Trophoblast cell (in vitro differentiated cells and primary cell): ENCODE measurements at regions not wholly inside any gene's neighbourhood (a gene's known extent, or its start where the extent isn't known, plus 50 kb on each side); places are given as distances from the start of the nearest gene placed in this dataset.

Experiments
- DNase-seq, 2 donors: peaks; one replicate each; pipeline ENCODE4 v3.0.0-alpha.2; 2016
- H2AFZ ChIP-seq: 2 replicates; pipeline ENCODE4 v1.6.1; 2013; ENCODE audit warnings: low read length, moderate library complexity, mild to moderate bottlenecking; ENCODE audit not compliant: insufficient read depth, poor library complexity
- H2AK5ac ChIP-seq: 2 replicates; pipeline ENCODE4 v1.6.1; 2013; ENCODE audit warnings: mild to moderate bottlenecking, low read length
- H2BK120ac ChIP-seq: 2 replicates; pipeline ENCODE4 v1.6.1; 2013; ENCODE audit warnings: low read length, mild to moderate bottlenecking, moderate library complexity; ENCODE audit not compliant: insufficient read depth, poor library complexity
- H2BK12ac ChIP-seq: 2 replicates; pipeline ENCODE4 v1.6.1; 2013; ENCODE audit warnings: mild to moderate bottlenecking, low read length, moderate library complexity
- H2BK5ac ChIP-seq: 2 replicates; pipeline ENCODE4 v1.6.1; 2013; ENCODE audit warnings: low read length, low read depth, moderate library complexity, mild to moderate bottlenecking; ENCODE audit not compliant: poor library complexity
- H3K14ac ChIP-seq: 2 replicates; pipeline ENCODE4 v1.6.1; 2013; ENCODE audit warnings: mild to moderate bottlenecking, low read length
- H3K18ac ChIP-seq: 2 replicates; pipeline ENCODE4 v1.6.1; 2013; ENCODE audit warnings: mild to moderate bottlenecking, low read length
- H3K23ac ChIP-seq: 2 replicates; pipeline ENCODE4 v1.6.1; 2013; ENCODE audit warnings: low read length
- H3K27ac ChIP-seq: 2 replicates; pipeline ENCODE4 v1.5.1; 2013; ENCODE audit warnings: low read depth, mild to moderate bottlenecking, inconsistent platforms, low read length, moderate library complexity
- H3K27me3 ChIP-seq: 2 replicates; pipeline ENCODE4 v1.6.1; 2013; ENCODE audit warnings: inconsistent platforms, mild to moderate bottlenecking, low read length, moderate library complexity; ENCODE audit not compliant: insufficient read depth
- H3K36me3 ChIP-seq, 2 experiments: 1 replicate in 1 of 2; 2 replicates in 1 of 2; pipeline ENCODE4 v1.6.1; 2013; ENCODE audit warnings: low read length in 2 of 2, mild to moderate bottlenecking in 2 of 2, moderate library complexity in 1 of 2; ENCODE audit not compliant: insufficient read depth in 2 of 2, control insufficient read depth in 1 of 2
- H3K4ac ChIP-seq: 2 replicates; pipeline ENCODE4 v1.6.1; 2013; ENCODE audit warnings: low read depth, mild to moderate bottlenecking, low read length, moderate library complexity
- H3K4me1 ChIP-seq, 2 experiments: 1 replicate in 1 of 2; 2 replicates in 1 of 2; pipeline ENCODE4 v1.6.1; 2013; ENCODE audit warnings: low read length in 2 of 2, mild to moderate bottlenecking in 2 of 2, moderate library complexity in 1 of 2; ENCODE audit not compliant: insufficient read depth in 2 of 2, control insufficient read depth in 1 of 2
- H3K4me2 ChIP-seq: 2 replicates; pipeline ENCODE4 v1.6.1; 2013; ENCODE audit warnings: inconsistent platforms, mild to moderate bottlenecking, low read length, moderate library complexity
- H3K4me3 ChIP-seq: 2 replicates; pipeline ENCODE4 v1.5.1; 2013; ENCODE audit warnings: mild to moderate bottlenecking, low read depth, low read length, inconsistent platforms
- H3K79me1 ChIP-seq: one replicate; pipeline ENCODE4 v1.6.1; 2013; ENCODE audit warnings: low read length
- H3K79me2 ChIP-seq: 2 replicates; pipeline ENCODE4 v1.6.1; 2013; ENCODE audit warnings: low read length, mild to moderate bottlenecking; ENCODE audit not compliant: control insufficient read depth, insufficient read depth, poor library complexity
- H3K9ac ChIP-seq: 2 replicates; pipeline ENCODE4 v1.6.1; 2013; ENCODE audit warnings: mild to moderate bottlenecking, low read length
- H3K9me3 ChIP-seq: 2 replicates; pipeline ENCODE4 v1.6.1; 2013; ENCODE audit warnings: low read depth, mild to moderate bottlenecking, control low read depth, inconsistent platforms, low read length; ENCODE audit not compliant: insufficient read depth
- H4K12ac ChIP-seq: 2 replicates; pipeline ENCODE4 v1.6.1; 2013; ENCODE audit warnings: low read depth, mild to moderate bottlenecking, low read length, moderate library complexity
- H4K8ac ChIP-seq: 2 replicates; pipeline ENCODE4 v1.6.1; 2013; ENCODE audit warnings: low read depth, mild to moderate bottlenecking, low read length, moderate library complexity
- H4K91ac ChIP-seq: one replicate; pipeline ENCODE4 v1.6.1; 2013; ENCODE audit warnings: low read depth, mild to moderate bottlenecking, low read length, moderate library complexity
- WGBS: extraction: QIAGEN DNeasy Blood & Tissue Kit; methylation state at CpG from one replicate; pipeline ENCODE4 v1.1.7; 2013; ENCODE audit warnings: missing lambda C conversion rate; ENCODE audit not compliant: insufficient read length, insufficient coverage; ENCODE audit errors: extremely low coverage; 5-methylcytosine and 5-hydroxymethylcytosine counted together

GRCh38 chr21:39116761-39117439, 66.4 kb downstream of the PSMG1 start:
- Histone ChIP-seq H3K14ac (no peak overlapping the region), H3K27ac (no peak overlapping the region)
- WGBS, result no CpG with 5 or more reads among the region's 19 CpGs

DNA sequence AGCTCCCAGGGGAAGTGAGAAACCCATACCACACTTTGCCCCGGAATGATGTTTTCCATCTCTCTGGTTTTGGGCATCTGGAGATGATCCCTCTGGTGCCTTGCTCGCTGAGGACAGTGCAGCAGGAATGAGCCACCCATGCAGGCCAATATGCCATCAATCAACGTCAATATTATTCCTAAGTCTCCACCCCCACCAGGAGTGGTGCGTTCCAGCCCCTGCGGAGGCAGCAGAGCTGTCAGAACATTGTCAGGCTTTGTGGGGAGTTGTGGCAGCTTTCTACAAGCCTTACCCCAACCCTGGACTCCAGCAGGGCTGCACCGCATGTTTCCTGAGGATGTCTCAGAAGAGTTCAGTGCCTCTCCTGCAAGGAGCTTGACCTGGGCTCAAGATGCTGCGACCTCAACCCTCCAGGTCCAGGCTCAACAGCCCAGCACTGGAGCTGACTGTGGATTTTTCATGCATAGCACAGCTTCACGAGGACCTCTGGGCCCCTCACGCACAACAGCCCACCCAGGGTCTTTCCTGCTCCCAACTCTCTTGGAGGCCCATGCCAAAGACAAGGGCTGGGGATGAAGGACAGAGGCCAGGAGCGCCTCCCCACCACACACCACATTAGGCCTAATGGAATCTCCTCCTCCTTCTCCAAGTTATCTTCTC, 67.5 kb downstream of the PSMG1 start:
- no peak overlapping the region for H2AK5ac ChIP-seq
- no peak overlapping the region for H3K4ac ChIP-seq
- H3K36me3 ChIP-seq, result no peaks in the 10 kb centered on the region
- no peak overlapping the region for H2BK12ac ChIP-seq
- no peak overlapping the region for H2BK120ac ChIP-seq
- no CpG with 5 or more reads among the region's 10 CpGs for WGBS
- no peak overlapping the region for H2AFZ ChIP-seq
- no peaks in the 10 kb centered on the region for H3K79me2 ChIP-seq
- no peak overlapping the region for H3K18ac ChIP-seq
- H3K23ac ChIP-seq, result no peak overlapping the region
- no peak overlapping the region for H3K27ac ChIP-seq
- H2BK5ac ChIP-seq, result no peak overlapping the region
- no peak overlapping the region for H3K4me2 ChIP-seq
- H3K9me3 ChIP-seq, result peaks cover 7% of the 10 kb centered on the region
- H4K8ac ChIP-seq, result no peak overlapping the region
- H3K79me1 ChIP-seq, result no peaks in the 10 kb centered on the region
- DNase-seq, result no peak
- no peak overlapping the region for H3K14ac ChIP-seq
- no peak overlapping the region for H4K12ac ChIP-seq
- H3K4me3 ChIP-seq, result no peak overlapping the region
- H4K91ac ChIP-seq, result no peak overlapping the region
- H3K4me1 ChIP-seq, result no peaks in the 10 kb centered on the region
- no peaks in the 10 kb centered on the region for H3K27me3 ChIP-seq
- H3K9ac ChIP-seq, result no peak overlapping the region

More at GRCh38 chr21:39116761-39117439, 66.4 kb downstream of the PSMG1 start:
- H3K4me2 ChIP-seq, result no peak overlapping the region
- no peak overlapping the region for H2BK5ac ChIP-seq
- peak overlapping the region; percentile 9 for H3K4me3 ChIP-seq
- no peaks in the 10 kb centered on the region for H3K4me1 ChIP-seq
- H4K12ac ChIP-seq, result no peak overlapping the region
- H2AK5ac ChIP-seq, result no peak overlapping the region
- H3K9me3 ChIP-seq, result peaks cover 7% of the 10 kb centered on the region
- H3K27me3 ChIP-seq, result no peaks in the 10 kb centered on the region
- H3K18ac ChIP-seq, result no peak overlapping the region
- no peaks in the 10 kb centered on the region for H3K79me2 ChIP-seq
- H3K4ac ChIP-seq, result no peak overlapping the region
- DNase-seq, result no peak
- H4K8ac ChIP-seq, result no peak overlapping the region
- no peaks in the 10 kb centered on the region for H3K79me1 ChIP-seq
- H4K91ac ChIP-seq, result no peak overlapping the region
- H3K9ac ChIP-seq, result no peak overlapping the region
- H2BK120ac ChIP-seq, result no peak overlapping the region
- H2BK12ac ChIP-seq, result no peak overlapping the region
- H3K36me3 ChIP-seq, result no peaks in the 10 kb centered on the region
- H2AFZ ChIP-seq, result no peak overlapping the region
- no peak overlapping the region for H3K23ac ChIP-seq

DNA sequence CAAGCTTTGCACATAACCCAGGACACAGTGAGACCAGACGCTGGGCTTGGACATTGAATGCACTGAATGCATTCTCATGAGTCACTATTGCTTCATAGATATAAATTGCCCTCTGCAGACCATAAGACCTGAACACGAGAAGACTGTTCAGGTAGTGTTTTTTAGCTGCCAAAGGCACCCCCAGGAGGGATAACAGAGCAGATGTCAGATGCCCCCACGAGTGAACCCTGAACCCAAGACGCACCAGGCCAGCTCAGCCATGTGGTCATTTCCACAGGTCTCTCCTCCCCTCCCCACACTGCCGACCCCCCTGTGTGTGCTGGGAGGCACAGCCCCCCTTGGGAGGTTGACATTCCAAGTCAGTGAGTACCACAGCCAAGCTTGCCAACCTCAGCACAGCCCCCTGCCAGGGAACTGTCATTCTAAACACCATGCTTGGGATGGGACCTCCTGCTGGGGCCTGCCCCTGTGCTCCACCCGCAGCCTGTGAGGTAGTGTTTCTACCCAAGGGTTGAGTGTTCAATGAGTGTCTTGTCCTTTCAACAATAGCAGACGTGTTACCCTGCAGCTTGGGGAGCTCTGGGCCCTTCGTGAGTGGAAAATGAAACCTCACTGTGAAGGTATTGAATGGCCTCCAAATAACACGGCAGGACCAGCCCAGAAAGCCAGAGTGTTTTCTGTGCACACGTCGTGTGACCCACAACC, 68.2 kb downstream of the PSMG1 start:
- Histone ChIP-seq H3K23ac (no peak overlapping the region), H3K18ac (no peak overlapping the region), H3K14ac (no peak overlapping the region), H3K4me3 (no peak overlapping the region), H3K4me1 (no peaks in the 10 kb centered on the region), H3K27ac (no peak overlapping the region), H3K9me3 (peaks cover 7% of the 10 kb centered on the region), H3K79me2 (no peaks in the 10 kb centered on the region), H2BK12ac (no peak overlapping the region), H3K9ac (no peak overlapping the region), H3K4me2 (no peak overlapping the region), H2AFZ (no peak overlapping the region), H2AK5ac (no peak overlapping the region), H3K36me3 (no peaks in the 10 kb centered on the region), H2BK5ac (no peak overlapping the region), H3K27me3 (no peaks in the 10 kb centered on the region), H4K12ac (no peak overlapping the region), H3K4ac (no peak overlapping the region), H4K91ac (no peak overlapping the region), H2BK120ac (no peak overlapping the region), H4K8ac (no peak overlapping the region), H3K79me1 (no peaks in the 10 kb centered on the region)
- DNase-seq, result no peak
- WGBS, result no CpG with 5 or more reads among the region's 11 CpGs

DNA sequence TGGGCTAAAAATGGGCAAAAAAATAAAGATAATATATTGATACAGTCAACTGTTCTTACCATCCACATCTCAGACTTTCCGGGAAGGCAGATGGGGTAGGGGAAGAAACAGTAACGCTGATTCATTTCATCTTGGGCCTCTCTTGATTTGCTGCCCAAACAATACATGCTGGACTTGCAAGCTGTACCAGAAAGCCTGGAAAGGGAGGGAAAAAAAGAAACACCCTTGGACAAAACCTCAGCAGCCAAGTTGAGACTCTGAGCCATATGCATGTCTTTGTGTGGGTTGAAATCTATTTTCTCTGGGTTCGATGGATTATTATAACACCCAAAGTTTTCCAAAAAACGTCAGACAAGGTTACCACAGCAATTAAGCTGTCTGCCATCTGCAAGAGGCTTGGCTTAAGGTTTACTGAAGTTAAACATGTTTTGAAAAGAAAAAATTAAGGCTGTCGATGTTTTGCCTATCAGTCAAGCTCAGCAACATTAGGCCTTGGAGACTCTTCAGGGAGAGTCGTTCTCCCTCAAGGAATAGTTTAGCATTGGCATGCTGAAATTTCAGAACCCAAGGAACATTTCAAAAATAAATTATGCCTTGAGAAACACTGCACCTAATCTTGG, 71.2 kb downstream of the PSMG1 start:
- Histone ChIP-seq H2BK120ac (no peak overlapping the region), H3K14ac (no peak overlapping the region), H3K27ac (no peak overlapping the region), H3K79me2 (no peaks in the 10 kb centered on the region), H2AK5ac (no peak overlapping the region), H3K27me3 (no peaks in the 10 kb centered on the region), H4K12ac (no peak overlapping the region), H4K8ac (no peak overlapping the region), H2BK5ac (no peak overlapping the region), H2AFZ (no peak overlapping the region), H3K9ac (no peak overlapping the region), H3K4me3 (no peak overlapping the region), H3K4me2 (no peak overlapping the region), H3K36me3 (no peaks in the 10 kb centered on the region), H3K79me1 (no peaks in the 10 kb centered on the region), H3K4ac (no peak overlapping the region), H3K18ac (no peak overlapping the region), H2BK12ac (no peak overlapping the region), H3K23ac (no peak overlapping the region), H3K4me1 (no peaks in the 10 kb centered on the region), H4K91ac (no peak overlapping the region), H3K9me3 (no peaks in the 10 kb centered on the region)
- WGBS, result no CpG with 5 or more reads among the region's 6 CpGs
- DNase-seq, result no peak
